IMR-90 (cell line): ENCODE measurements at regions not wholly inside any gene's neighbourhood (a gene's known extent, or its start where the extent isn't known, plus 50 kb on each side); places are given as distances from the start of the nearest gene placed in this dataset.

Experiments used
- ATAC-seq: fragments of 200-7000 bp; cut with Tn5 transposase; 2 replicates; pipeline ENCODE4 v1.9.1; 2020; ENCODE audit warnings: low read depth, mild to moderate bottlenecking, moderate library complexity
- BruUV-seq: library from RNA; stranded (reverse); fragments of 400-500 nt; replicated peaks from 2 replicates; lab custom pipeline; 2021; lab: Mats Ljungman, UMichigan
- CTCF ChIA-PET: fragments of 300-600 bp; formaldehyde crosslinking; extraction: SDS; loops from one replicate; lab custom pipeline; 2021; ENCODE audit warnings: antibody characterized with exemption; lab: Yijun Ruan, JAX
- POLR2A ChIA-PET: fragments of 300-600 bp; sonication (Branson Sonifier 250); formaldehyde crosslinking; loops from one replicate; lab custom pipeline; 2022; ENCODE audit warnings: antibody characterized with exemption; ENCODE audit not compliant: unreplicated experiment; lab: Charles Lee
- DNase-seq: peaks from one replicate; pipeline ENCODE4 v3.0.0; 2013
- H2AFZ ChIP-seq: replicated peaks from 2 replicates; pipeline ENCODE3; 2013; ENCODE audit warnings: low read length, mild to moderate bottlenecking; ENCODE audit not compliant: poor library complexity
- H2AK5ac ChIP-seq: 2 replicates; pipeline ENCODE4 v1.6.1; 2013; ENCODE audit warnings: low read depth, low read length, inconsistent platforms
- H2AK9ac ChIP-seq: replicated peaks from 2 replicates; pipeline ENCODE3; 2013; ENCODE audit warnings: mild to moderate bottlenecking, low read depth, low read length, moderate library complexity; ENCODE audit not compliant: poor library complexity
- H2BK120ac ChIP-seq: 2 replicates; pipeline ENCODE4 v1.6.1; 2013; ENCODE audit warnings: low read depth, low read length, inconsistent platforms
- H2BK15ac ChIP-seq: 3 replicates; pipeline ENCODE4 v1.6.1; 2013; ENCODE audit warnings: low read depth, low read length, inconsistent platforms
- H2BK20ac ChIP-seq: 2 replicates; pipeline ENCODE4 v1.6.1; 2013; ENCODE audit warnings: low read depth, mild to moderate bottlenecking, inconsistent platforms, low read length, moderate library complexity
- H2BK5ac ChIP-seq: 2 replicates; pipeline ENCODE4 v1.6.1; 2013; ENCODE audit warnings: mild to moderate bottlenecking, low read depth, low read length, inconsistent platforms; ENCODE audit not compliant: poor library complexity, severe bottlenecking
- H3K14ac ChIP-seq: replicated peaks from 2 replicates; pipeline ENCODE4 v1.6.1; 2013; ENCODE audit warnings: low read depth, low read length, inconsistent platforms
- H3K18ac ChIP-seq: 2 replicates; pipeline ENCODE4 v1.6.1; 2013; ENCODE audit warnings: low read depth, low read length, control low read depth
- H3K23ac ChIP-seq: 2 replicates; pipeline ENCODE4 v1.6.1; 2013; ENCODE audit warnings: low read depth, low read length, inconsistent platforms
- H3K27ac ChIP-seq: 2 replicates; pipeline ENCODE4 v1.5.1; 2013; ENCODE audit warnings: mild to moderate bottlenecking, control low read depth, low read length; ENCODE audit not compliant: insufficient read depth
- H3K27me3 ChIP-seq: 2 replicates; pipeline ENCODE4 v1.6.1; 2013; ENCODE audit warnings: low read length; ENCODE audit not compliant: control insufficient read depth, insufficient read depth
- H3K36me3 ChIP-seq: 2 replicates; pipeline ENCODE4 v1.6.1; 2013; ENCODE audit warnings: low read length, mixed read lengths; ENCODE audit not compliant: control insufficient read depth, insufficient read depth
- H3K4ac ChIP-seq: 2 replicates; pipeline ENCODE4 v1.6.1; 2013; ENCODE audit warnings: low read depth, low read length, inconsistent platforms
- H3K4me1 ChIP-seq: 2 replicates; pipeline ENCODE4 v1.6.1; 2013; ENCODE audit warnings: low read length, mixed read lengths; ENCODE audit not compliant: control insufficient read depth, insufficient read depth
- H3K4me2 ChIP-seq: 2 replicates; pipeline ENCODE4 v1.6.1; 2013; ENCODE audit warnings: low read depth, mild to moderate bottlenecking, control low read depth, low read length, moderate library complexity
- H3K4me3 ChIP-seq: 2 replicates; pipeline ENCODE4 v1.5.1; 2013; ENCODE audit warnings: low read depth, mild to moderate bottlenecking, control low read depth, low read length, moderate library complexity; ENCODE audit not compliant: insufficient read depth
- H3K56ac ChIP-seq: 2 replicates; pipeline ENCODE4 v1.6.1; 2013; ENCODE audit warnings: low read length, inconsistent platforms; ENCODE audit not compliant: insufficient read depth; ENCODE audit errors: extremely low read depth
- H3K79me1 ChIP-seq, 2 experiments: 2 replicates each; pipeline ENCODE4 v1.6.1; 2013; ENCODE audit warnings: low read length in 2 of 2, inconsistent platforms in 1 of 2, low read depth in 1 of 2
- H3K9ac ChIP-seq: 2 replicates; pipeline ENCODE4 v1.6.1; 2013; ENCODE audit warnings: low read depth, low read length, control low read depth
- H3K9me1 ChIP-seq: 2 replicates; pipeline ENCODE4 v1.6.1; 2013; ENCODE audit warnings: low read length, inconsistent platforms; ENCODE audit not compliant: insufficient read depth
- H3K9me3 ChIP-seq: 2 replicates; pipeline ENCODE4 v1.6.1; 2013; ENCODE audit warnings: low read length; ENCODE audit not compliant: control insufficient read depth, insufficient read depth
- H4K20me1 ChIP-seq: 2 replicates; pipeline ENCODE4 v1.6.1; 2013; ENCODE audit warnings: low read length, inconsistent platforms; ENCODE audit not compliant: insufficient read depth
- H4K5ac ChIP-seq: 2 replicates; pipeline ENCODE4 v1.6.1; 2013; ENCODE audit warnings: mild to moderate bottlenecking, low read depth, low read length, control low read depth
- H4K8ac ChIP-seq, 2 experiments: 2 replicates each; pipeline ENCODE4 v1.6.1; 2013; ENCODE audit warnings: low read depth in 2 of 2, low read length in 2 of 2, control low read depth in 1 of 2, inconsistent platforms in 1 of 2
- H4K91ac ChIP-seq: 2 replicates; pipeline ENCODE4 v1.6.1; 2013; ENCODE audit warnings: low read depth, low read length, inconsistent platforms; ENCODE audit not compliant: insufficient read depth
- BHLHE40 ChIP-seq: fragments of 150-350 bp; IDR thresholded peaks from 2 replicates; pipeline ENCODE4 v1.6.1; 2016; ENCODE audit warnings: mild to moderate bottlenecking, low read depth, low read length
- CEBPB ChIP-seq: IDR thresholded peaks from 2 replicates; pipeline ENCODE4 v1.6.1; 2012; ENCODE audit warnings: low read depth, low read length, improper control_type of control experiment
- CHD1 ChIP-seq: IDR thresholded peaks from 2 replicates; pipeline ENCODE4 v1.6.1; 2012; ENCODE audit warnings: low read depth, low read length, improper control_type of control experiment
- CTCF ChIP-seq: conservative IDR thresholded peaks from 2 replicates; pipeline ENCODE4 v1.5.1; 2012; ENCODE audit warnings: mild to moderate bottlenecking, low read depth, low read length, improper control_type of control experiment
- ELK1 ChIP-seq: fragments of 150-350 bp; IDR thresholded peaks from 2 replicates; pipeline ENCODE4 v1.6.1; 2016; ENCODE audit warnings: low read depth, mild to moderate bottlenecking, low read length, moderate library complexity, borderline replicate concordance
- FOS ChIP-seq: fragments of 150-350 bp; IDR thresholded peaks from 2 replicates; pipeline ENCODE4 v1.6.1; 2016; ENCODE audit warnings: low read depth, low read length
- MAFK ChIP-seq: IDR thresholded peaks from 2 replicates; pipeline ENCODE4 v1.6.1; 2012; ENCODE audit warnings: low read depth, low read length, improper control_type of control experiment
- MAZ ChIP-seq: IDR thresholded peaks from 2 replicates; pipeline ENCODE4 v1.6.1; 2012; ENCODE audit warnings: low read depth, mild to moderate bottlenecking, low read length, improper control_type of control experiment, moderate library complexity, borderline replicate concordance
- MXI1 ChIP-seq: IDR thresholded peaks from 2 replicates; pipeline ENCODE4 v1.6.1; 2012; ENCODE audit warnings: low read depth, mild to moderate bottlenecking, low read length, moderate library complexity, borderline replicate concordance
- NFE2L2 ChIP-seq: fragments of 150-350 bp; IDR thresholded peaks from 2 replicates; pipeline ENCODE4 v1.6.1; 2016; ENCODE audit warnings: low read depth, mild to moderate bottlenecking, low read length
- POLR2A ChIP-seq: IDR thresholded peaks from 2 replicates; pipeline ENCODE4 v1.6.1; 2012; ENCODE audit warnings: mild to moderate bottlenecking, low read depth, low read length
- RAD21 ChIP-seq: IDR thresholded peaks from 2 replicates; pipeline ENCODE4 v1.6.1; 2012; ENCODE audit warnings: low read length, improper control_type of control experiment
- RCOR1 ChIP-seq: IDR thresholded peaks from 2 replicates; pipeline ENCODE4 v1.6.1; 2012; ENCODE audit warnings: mild to moderate bottlenecking, low read length, improper control_type of control experiment; ENCODE audit not compliant: insufficient replicate concordance
- RFX5 ChIP-seq: IDR thresholded peaks from 2 replicates; pipeline ENCODE4 v1.8.0; 2012; ENCODE audit warnings: low read depth, mild to moderate bottlenecking, low read length, moderate library complexity
- SMC3 ChIP-seq: fragments of 150-350 bp; IDR thresholded peaks from 2 replicates; pipeline ENCODE4 v1.6.1; 2016; ENCODE audit warnings: low read depth, mild to moderate bottlenecking, antibody characterized with exemption, low read length, moderate library complexity
- USF2 ChIP-seq: fragments of 150-350 bp; IDR thresholded peaks from 2 replicates; pipeline ENCODE4 v1.6.1; 2017; ENCODE audit warnings: mild to moderate bottlenecking, antibody characterized with exemption, low read length, low read depth
- WGBS, 2 experiments: methylation state at CpG; one replicate each; pipeline versions ENCODE4 v1.1.5 to v1.1.7; 2013; ENCODE audit warnings: missing lambda C conversion rate in 2 of 2; ENCODE audit not compliant: insufficient read length in 1 of 2; ENCODE audit errors: extremely low coverage in 2 of 2; 5-methylcytosine and 5-hydroxymethylcytosine counted together
- dilution Hi-C: fragments of 300-500 bp; cut with HindIII; formaldehyde crosslinking; loops from one replicate; pipeline ENCODE4 v1.14.3; 2018; ENCODE audit warnings: low sequenced_read_pairs; ENCODE audit not compliant: unreplicated experiment
- in situ Hi-C: fragments of 300-500 bp; cut with MboI; formaldehyde crosslinking; loops from 3 replicates; pipeline ENCODE4 v1.14.3; 2019; ENCODE audit warnings: low sequenced_read_pairs, inconsistent platforms, mixed read lengths
- intact Hi-C: fragments of 100-400 bp; cut with micrococcal nuclease; formaldehyde crosslinking; loops from 2 replicates; pipeline ENCODE4 v1.10.0; 2022

- intact Hi-C loops, result no loop called here
- TF ChIP-seq MAZ (no peak), USF2 (no peak), FOS (no peak), CTCF (no peak), ELK1 (no peak), MXI1 (no peak), BHLHE40 (no peak), RAD21 (no peak), RFX5 (no peak), CEBPB (no peak), RCOR1 (no peak), SMC3 (no peak), NFE2L2 (no peak), CHD1 (no peak), POLR2A (no peak), MAFK (no peak)
- DNase-seq (peak; percentile 81), ATAC-seq (peak; percentile 63)
- no peak overlapping the region for H2AK9ac ChIP-seq
- ChIA-PET POLR2A (no interaction called here), CTCF (no interaction called here)
- dilution Hi-C loops, result no loop called here
- H2BK5ac ChIP-seq, result no peak overlapping the region
- no peaks in the 10 kb centered on the region for H3K27me3 ChIP-seq
- H3K36me3 ChIP-seq, result no peaks in the 10 kb centered on the region
- no peaks in the 10 kb centered on the region for H3K9me1 ChIP-seq
- H2BK15ac ChIP-seq, result no peak overlapping the region
- no peak overlapping the region for H3K4me3 ChIP-seq
- no peaks in the 10 kb centered on the region for H3K4me1 ChIP-seq
- BruUV-seq, result no TSS peak
- H4K91ac ChIP-seq, result no peak overlapping the region
- H2AFZ ChIP-seq, result no peak overlapping the region
- no peak overlapping the region for H3K23ac ChIP-seq
- H4K5ac ChIP-seq, result no peak overlapping the region
- H3K4ac ChIP-seq, result no peak overlapping the region
- in situ Hi-C loops, result no loop called here
- H3K9me3 ChIP-seq, result no peaks in the 10 kb centered on the region
- no peak overlapping the region for H3K18ac ChIP-seq
- H2AK5ac ChIP-seq, result no peak overlapping the region
- H3K56ac ChIP-seq, result no peak overlapping the region
- H3K4me2 ChIP-seq, result no peak overlapping the region
- no peaks in the 10 kb centered on the region for H4K20me1 ChIP-seq
- H4K8ac ChIP-seq, result no peak overlapping the region
- H3K27ac ChIP-seq, result no peak overlapping the region
- no peak overlapping the region for H2BK20ac ChIP-seq
- no peak overlapping the region for H2BK120ac ChIP-seq
- no peak overlapping the region for H3K14ac ChIP-seq
- no peak overlapping the region for H3K9ac ChIP-seq
- WGBS, 2 experiments, result no CpG with 5 or more reads among the region's 3 CpGs
- no peaks in the 10 kb centered on the region for H3K79me1 ChIP-seq
Observed at GRCh38 chr2:17416884-17417391, 101.3 kb downstream of the RAD51AP2 start.
